ENCODE measurements at regions not wholly inside any gene's neighbourhood (a gene's known extent, or its start where the extent isn't known, plus 50 kb on each side); places are given as distances from the start of the nearest gene placed in this dataset.

- no peak for DNase-seq (ENCODE audit: low spot score)
- H3K27ac ChIP-seq, result no peak overlapping the region
- TF ChIP-seq CTCF (IDR thresholded peaks at IDR 0.05), result no peak
- no peaks in the 10 kb centered on the region for H3K36me3 ChIP-seq
- H3K9me3 ChIP-seq, result no peaks in the 10 kb centered on the region
- H3K4me1 ChIP-seq (ENCODE audit: control insufficient read depth in 1 of 2, low read depth in 2 of 2), result no peaks in the 10 kb centered on the region
- no peaks in the 10 kb centered on the region for H3K27me3 ChIP-seq (replicated peaks; ENCODE audit: insufficient read depth)
- H3K4me3 ChIP-seq, result no peak overlapping the region
- no peak for ATAC-seq (ENCODE audit: insufficient number of reproducible peaks, low FRiP score, low read depth)
These were observed 835.8 kb upstream of the TMEM132C start for GRCh38 chr12:127431177-127431576.

- Histone ChIP-seq H3K4me1 (ENCODE audit: control insufficient read depth in 1 of 2, low read depth in 2 of 2) (no peaks in the 10 kb centered on the region), H3K27ac (no peak overlapping the region), H3K27me3 (replicated peaks; ENCODE audit: insufficient read depth) (no peaks in the 10 kb centered on the region), H3K36me3 (no peaks in the 10 kb centered on the region), H3K9me3 (no peaks in the 10 kb centered on the region), H3K4me3 (no peak overlapping the region)
- no peak for DNase-seq (ENCODE audit: low spot score)
- no peak for ATAC-seq (ENCODE audit: insufficient number of reproducible peaks, low FRiP score, low read depth)
- TF ChIP-seq CTCF (IDR thresholded peaks at IDR 0.05), result no peak
These were observed 835.4 kb upstream of the TMEM132C start for GRCh38 chr12:127431594-127431993.

GRCh38 chr12:127435439-127435838 lies 831.5 kb upstream of the TMEM132C start:
- no peaks in the 10 kb centered on the region for H3K9me3 ChIP-seq
- no peak for ATAC-seq (ENCODE audit: insufficient number of reproducible peaks, low FRiP score, low read depth)

GRCh38 chr12:127438512-127439244 lies 828.3 kb upstream of the TMEM132C start:
- H3K4me3 ChIP-seq, result no peak overlapping the region
- no peak for ATAC-seq (ENCODE audit: insufficient number of reproducible peaks, low FRiP score, low read depth)
- DNase-seq (ENCODE audit: low spot score), result no peak

More at GRCh38 chr12:127435439-127435838, 831.5 kb upstream of the TMEM132C start:
- no peak for TF ChIP-seq CTCF (IDR thresholded peaks at IDR 0.05)
- H3K36me3 ChIP-seq, result no peaks in the 10 kb centered on the region
- no peak overlapping the region for H3K4me3 ChIP-seq
- no peak overlapping the region for H3K27ac ChIP-seq
- H3K4me1 ChIP-seq (ENCODE audit: control insufficient read depth in 1 of 2, low read depth in 2 of 2), result no peaks in the 10 kb centered on the region
- H3K27me3 ChIP-seq (replicated peaks; ENCODE audit: insufficient read depth), result no peaks in the 10 kb centered on the region
- DNase-seq (ENCODE audit: low spot score), result no peak

More at GRCh38 chr12:127438512-127439244, 828.3 kb upstream of the TMEM132C start:
- no peak for TF ChIP-seq CTCF (IDR thresholded peaks at IDR 0.05)
- no peak overlapping the region for H3K27ac ChIP-seq
- H3K9me3 ChIP-seq, result no peaks in the 10 kb centered on the region
- H3K27me3 ChIP-seq (replicated peaks; ENCODE audit: insufficient read depth), result no peaks in the 10 kb centered on the region
- H3K36me3 ChIP-seq, result no peaks in the 10 kb centered on the region
- peaks cover 0 to 10% of the 10 kb centered on the region in 2 donors for H3K4me1 ChIP-seq (ENCODE audit: control insufficient read depth in 1 of 2, low read depth in 2 of 2)
